ENCODE measurements at regions not wholly inside any gene's neighbourhood (a gene's known extent, or its start where the extent isn't known, plus 50 kb on each side); places are given as distances from the start of the nearest gene placed in this dataset.

GRCh38 chr5:89584339-89584956, 701.5 kb upstream of the MEF2C start:
- ATAC-seq (ENCODE audit: poor library complexity) (no peak), DNase-seq (no peak)
- intact Hi-C loops (cut with DNase I): no loop called here

GRCh38 chr5:89583534-89583933, 700.5 kb upstream of the MEF2C start:
- DNase-seq: no peak
- ATAC-seq (ENCODE audit: poor library complexity): no peak
- intact Hi-C loops (cut with DNase I): no loop called here

- no peak for DNase-seq
- intact Hi-C loops (cut with DNase I): no loop called here
- no peak for ATAC-seq (ENCODE audit: poor library complexity)
Observed at GRCh38 chr5:89582768-89583339, 699.9 kb upstream of the MEF2C start.

- no peak for ATAC-seq (ENCODE audit: poor library complexity)
- intact Hi-C loops (cut with DNase I): no loop called here
- DNase-seq: no peak
Observed at GRCh38 chr5:89580976-89581375, 698.0 kb upstream of the MEF2C start.

GRCh38 chr5:89575319-89575718, 692.3 kb upstream of the MEF2C start:
- ATAC-seq (ENCODE audit: poor library complexity) (no peak), DNase-seq (no peak)
- intact Hi-C loops (cut with DNase I): no loop called here

GRCh38 chr5:89573345-89573744, 690.4 kb upstream of the MEF2C start:
- intact Hi-C loops (cut with DNase I): no loop called here
- ATAC-seq (ENCODE audit: poor library complexity) (no peak), DNase-seq (no peak)

- no peak for ATAC-seq (ENCODE audit: poor library complexity)
- intact Hi-C loops (cut with DNase I): no loop called here
Observed at GRCh38 chr5:89572696-89573095, 689.7 kb upstream of the MEF2C start.

GRCh38 chr5:89570557-89570956, 687.6 kb upstream of the MEF2C start:
- ATAC-seq (ENCODE audit: poor library complexity) (no peak), DNase-seq (no peak)
- intact Hi-C loops (cut with DNase I): no loop called here

More at GRCh38 chr5:89572696-89573095, 689.7 kb upstream of the MEF2C start:
- DNase-seq: no peak

GRCh38 chr5:89566340-89566739, 683.4 kb upstream of the MEF2C start:
- no peak for ATAC-seq (ENCODE audit: poor library complexity)
- DNase-seq: no peak
- intact Hi-C loops (cut with DNase I): no loop called here

- DNase-seq: no peak
- intact Hi-C loops (cut with DNase I): no loop called here
- no peak for ATAC-seq (ENCODE audit: poor library complexity)
Observed at GRCh38 chr5:89560696-89561095, 677.7 kb upstream of the MEF2C start.

GRCh38 chr5:89556215-89556913, 673.4 kb upstream of the MEF2C start:
- ATAC-seq (ENCODE audit: poor library complexity) (no peak), DNase-seq (no peak)
- intact Hi-C loops (cut with DNase I): no loop called here

- DNase-seq: no peak
- intact Hi-C loops (cut with DNase I): no loop called here
- ATAC-seq (ENCODE audit: poor library complexity): no peak
Observed at GRCh38 chr5:89546657-89547056, 663.7 kb upstream of the MEF2C start.

- intact Hi-C loops (cut with DNase I): no loop called here
- DNase-seq: no peak
- no peak for ATAC-seq (ENCODE audit: poor library complexity)
Observed at GRCh38 chr5:89545626-89546025, 662.6 kb upstream of the MEF2C start.

- ATAC-seq (ENCODE audit: poor library complexity) (no peak), DNase-seq (no peak)
- intact Hi-C loops (cut with DNase I): no loop called here
Observed at GRCh38 chr5:89545076-89545475, 662.1 kb upstream of the MEF2C start.

- no peak for ATAC-seq (ENCODE audit: poor library complexity)
- intact Hi-C loops (cut with DNase I): no loop called here
- DNase-seq: no peak
Observed at GRCh38 chr5:89542736-89543135, 659.8 kb upstream of the MEF2C start.

GRCh38 chr5:89537800-89538199, 654.8 kb upstream of the MEF2C start:
- ATAC-seq (ENCODE audit: poor library complexity): no peak
- DNase-seq: no peak
- intact Hi-C loops (cut with DNase I): no loop called here

GRCh38 chr5:89536020-89536419, 653.0 kb upstream of the MEF2C start:
- intact Hi-C loops (cut with DNase I): no loop called here
- ATAC-seq (ENCODE audit: poor library complexity) (no peak), DNase-seq (no peak)

GRCh38 chr5:89535411-89535810, 652.4 kb upstream of the MEF2C start:
- DNase-seq (no peak), ATAC-seq (ENCODE audit: poor library complexity) (no peak)
- intact Hi-C loops (cut with DNase I): no loop called here

- intact Hi-C loops (cut with DNase I): no loop called here
- DNase-seq: no peak
- ATAC-seq (ENCODE audit: poor library complexity): no peak
Observed at GRCh38 chr5:89534331-89534730, 651.3 kb upstream of the MEF2C start.

- DNase-seq (no peak), ATAC-seq (ENCODE audit: poor library complexity) (no peak)
Observed at GRCh38 chr5:89524785-89525184, 641.8 kb upstream of the MEF2C start.

More at GRCh38 chr5:89524785-89525184, 641.8 kb upstream of the MEF2C start:
- intact Hi-C loops (cut with DNase I): no loop called here
